ENCODE measurements at regions not wholly inside any gene's neighbourhood (a gene's known extent, or its start where the extent isn't known, plus 50 kb on each side); places are given as distances from the start of the nearest gene placed in this dataset.

GRCh38 chr12:91984556-91984955 is 161.1 kb downstream of the BTG1 start:
- TF ChIP-seq CTCF (IDR thresholded peaks at IDR 0.05; ENCODE audit: poor library complexity): no peak
- TF ChIP-seq EZH2phosphoT487 (IDR thresholded peaks at IDR 0.05; ENCODE audit: low read depth, severe bottlenecking, unreplicated experiment): no peak
- TF ChIP-seq EZH2 (IDR thresholded peaks at IDR 0.05; ENCODE audit: borderline replicate concordance): no peak

Measured in hepatocyte (in vitro differentiated cells).